ENCODE measurements at regions not wholly inside any gene's neighbourhood (a gene's known extent, or its start where the extent isn't known, plus 50 kb on each side); places are given as distances from the start of the nearest gene placed in this dataset.

DNA sequence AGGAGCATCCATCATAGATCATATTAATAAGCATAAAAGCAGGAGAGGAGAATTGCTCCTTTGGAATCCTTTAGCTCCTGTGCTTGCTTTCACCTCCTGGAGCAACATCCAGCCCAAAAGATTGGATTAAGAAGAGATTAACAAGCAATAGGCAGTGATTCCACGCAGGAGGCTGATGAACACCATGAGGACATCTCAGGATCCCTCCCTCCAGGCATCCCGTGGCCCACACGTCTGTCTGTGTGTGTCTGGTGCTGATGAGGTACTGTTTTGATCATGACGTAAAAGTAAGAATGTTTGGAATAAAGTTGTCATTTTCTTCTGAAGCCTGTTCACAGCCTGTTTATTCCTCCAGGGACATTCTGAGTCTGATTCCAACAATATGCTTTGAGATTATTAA, 185.5 kb upstream of the MYLIP start:
- POLR2A ChIA-PET: no interaction called here
- TF ChIP-seq, protein P1, sequence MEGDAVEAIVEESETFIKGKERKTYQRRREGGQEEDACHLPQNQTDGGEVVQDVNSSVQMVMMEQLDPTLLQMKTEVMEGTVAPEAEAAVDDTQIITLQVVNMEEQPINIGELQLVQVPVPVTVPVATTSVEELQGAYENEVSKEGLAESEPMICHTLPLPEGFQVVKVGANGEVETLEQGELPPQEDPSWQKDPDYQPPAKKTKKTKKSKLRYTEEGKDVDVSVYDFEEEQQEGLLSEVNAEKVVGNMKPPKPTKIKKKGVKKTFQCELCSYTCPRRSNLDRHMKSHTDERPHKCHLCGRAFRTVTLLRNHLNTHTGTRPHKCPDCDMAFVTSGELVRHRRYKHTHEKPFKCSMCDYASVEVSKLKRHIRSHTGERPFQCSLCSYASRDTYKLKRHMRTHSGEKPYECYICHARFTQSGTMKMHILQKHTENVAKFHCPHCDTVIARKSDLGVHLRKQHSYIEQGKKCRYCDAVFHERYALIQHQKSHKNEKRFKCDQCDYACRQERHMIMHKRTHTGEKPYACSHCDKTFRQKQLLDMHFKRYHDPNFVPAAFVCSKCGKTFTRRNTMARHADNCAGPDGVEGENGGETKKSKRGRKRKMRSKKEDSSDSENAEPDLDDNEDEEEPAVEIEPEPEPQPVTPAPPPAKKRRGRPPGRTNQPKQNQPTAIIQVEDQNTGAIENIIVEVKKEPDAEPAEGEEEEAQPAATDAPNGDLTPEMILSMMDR (IDR thresholded peaks at IDR 0.05; ENCODE audit: insufficient read depth in 1 of 2, low read depth in 1 of 2, low read length in 1 of 2, severe bottlenecking in 1 of 2, unreplicated experiment in 1 of 2): no peak
- Histone ChIP-seq H3K27me3 (replicated peaks; ENCODE audit: control insufficient read depth, insufficient read depth, low read length) (no peaks in the 10 kb centered on the region), H3K36me3 (ENCODE audit: control insufficient read depth, insufficient read depth, low read length) (no peaks in the 10 kb centered on the region), H3K4me3 (ENCODE audit: low read depth, low read length) (no peak overlapping the region), H3K9me3 (no peaks in the 10 kb centered on the region), H3K4me1 (peaks cover 1% of the 10 kb centered on the region; the same call in 1 of the 2 replicates)
- Mint-ChIP-seq H3K36me3 (ENCODE audit: insufficient read depth, unreplicated experiment) (peaks cover 4% of the 10 kb centered on the region), H3K4me1 (ENCODE audit: low read depth, unreplicated experiment) (no peaks in the 10 kb centered on the region), H3K9me3 (ENCODE audit: unreplicated experiment) (peaks cover 4% of the 10 kb centered on the region), H3K4me3 (ENCODE audit: unreplicated experiment) (no peak overlapping the region), H3K27me3 (ENCODE audit: insufficient read depth, unreplicated experiment) (no peaks in the 10 kb centered on the region), H3K27ac (ENCODE audit: unreplicated experiment) (no peak overlapping the region)
- no TSS peak for BruUV-seq (replicated peaks)
- DNase-seq: no peak
- intact Hi-C loops (cut with micrococcal nuclease; ENCODE audit: unreplicated experiment): no loop called here
- CTCF ChIA-PET: no interaction called here

DNA sequence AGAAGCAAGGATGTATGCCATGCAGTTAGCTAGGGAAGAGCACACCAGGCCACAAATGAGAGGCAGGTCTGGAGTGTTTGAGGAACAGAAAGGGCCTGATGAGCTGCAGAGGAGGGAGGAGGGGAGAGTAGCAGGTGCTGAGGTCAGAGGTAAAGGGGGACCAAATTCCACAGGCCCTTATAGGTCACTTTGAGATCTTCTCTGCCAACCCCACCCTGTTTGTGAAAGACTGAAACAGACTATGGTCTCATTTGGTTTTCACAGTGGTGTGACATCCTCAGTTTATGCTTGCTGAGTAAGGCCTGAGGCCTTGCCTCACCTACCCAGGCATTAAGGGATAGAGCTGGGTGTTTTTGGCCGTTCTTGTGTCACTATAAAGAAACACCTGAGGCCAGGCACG, 187.7 kb upstream of the MYLIP start:
- Histone ChIP-seq H3K4me1 (no peaks in the 10 kb centered on the region), H3K36me3 (ENCODE audit: control insufficient read depth, insufficient read depth, low read length) (no peaks in the 10 kb centered on the region), H3K27me3 (replicated peaks; ENCODE audit: control insufficient read depth, insufficient read depth, low read length) (no peaks in the 10 kb centered on the region), H3K9me3 (no peaks in the 10 kb centered on the region; the same call in 1 of the 2 replicates), H3K4me3 (ENCODE audit: low read depth, low read length) (no peak overlapping the region)
- TF ChIP-seq, protein P1 (IDR thresholded peaks at IDR 0.05; ENCODE audit: insufficient read depth in 1 of 2, low read depth in 1 of 2, low read length in 1 of 2, severe bottlenecking in 1 of 2, unreplicated experiment in 1 of 2): no peak
- CTCF ChIA-PET: no interaction called here
- Mint-ChIP-seq H3K4me1 (ENCODE audit: low read depth, unreplicated experiment) (no peaks in the 10 kb centered on the region), H3K4me3 (ENCODE audit: unreplicated experiment) (no peak overlapping the region), H3K9me3 (ENCODE audit: unreplicated experiment) (peaks cover 9% of the 10 kb centered on the region), H3K27ac (ENCODE audit: unreplicated experiment) (no peak overlapping the region), H3K36me3 (ENCODE audit: insufficient read depth, unreplicated experiment) (peaks cover 6% of the 10 kb centered on the region), H3K27me3 (ENCODE audit: insufficient read depth, unreplicated experiment) (no peaks in the 10 kb centered on the region)
- POLR2A ChIA-PET: no interaction called here
- intact Hi-C loops (cut with micrococcal nuclease; ENCODE audit: unreplicated experiment): no loop called here
- no peak for DNase-seq
- no TSS peak for BruUV-seq (replicated peaks)

DNA sequence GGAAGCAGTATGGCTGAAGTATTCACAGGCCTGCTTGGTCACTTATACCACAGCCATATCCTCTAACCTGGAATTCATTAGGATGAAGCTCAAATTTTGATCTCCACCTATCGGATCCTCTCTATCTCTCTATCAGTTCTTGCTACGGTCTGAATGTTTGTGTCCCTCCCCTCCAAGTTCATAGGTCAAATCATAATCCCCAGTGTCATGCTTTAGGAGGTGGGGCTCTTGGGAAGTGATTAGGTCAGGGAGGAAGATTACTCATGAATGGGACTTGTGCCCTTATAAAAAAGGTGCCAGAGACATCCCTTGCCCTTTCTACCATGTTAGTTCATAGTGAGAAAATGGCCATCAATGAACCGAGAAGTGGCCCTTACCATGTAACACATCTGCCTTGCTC, 190.8 kb upstream of the MYLIP start:
- H3K4me1 Mint-ChIP-seq (ENCODE audit: low read depth, unreplicated experiment): no peaks in the 10 kb centered on the region
- no peak overlapping the region for H3K4me3 Mint-ChIP-seq (ENCODE audit: unreplicated experiment)
- DNase-seq: no peak
- peaks cover 9% of the 10 kb centered on the region for H3K9me3 Mint-ChIP-seq (ENCODE audit: unreplicated experiment)
- TF ChIP-seq, protein P1 (IDR thresholded peaks at IDR 0.05; ENCODE audit: insufficient read depth in 1 of 2, low read depth in 1 of 2, low read length in 1 of 2, severe bottlenecking in 1 of 2, unreplicated experiment in 1 of 2): no peak
- Histone ChIP-seq H3K27me3 (replicated peaks; ENCODE audit: control insufficient read depth, insufficient read depth, low read length) (no peaks in the 10 kb centered on the region), H3K36me3 (ENCODE audit: control insufficient read depth, insufficient read depth, low read length) (no peaks in the 10 kb centered on the region), H3K4me1 (no peaks in the 10 kb centered on the region), H3K4me3 (ENCODE audit: low read depth, low read length) (no peak overlapping the region), H3K9me3 (no peaks in the 10 kb centered on the region; the same call in 1 of the 2 replicates)
- no peaks in the 10 kb centered on the region for H3K27me3 Mint-ChIP-seq (ENCODE audit: insufficient read depth, unreplicated experiment)
- no peak overlapping the region for H3K27ac Mint-ChIP-seq (ENCODE audit: unreplicated experiment)
- BruUV-seq (replicated peaks): no TSS peak
- CTCF ChIA-PET: no interaction called here
- intact Hi-C loops (cut with micrococcal nuclease; ENCODE audit: unreplicated experiment): no loop called here
- H3K36me3 Mint-ChIP-seq (ENCODE audit: insufficient read depth, unreplicated experiment): peaks cover 6% of the 10 kb centered on the region
- POLR2A ChIA-PET: no interaction called here
